ENCODE measurements at regions not wholly inside any gene's neighbourhood (a gene's known extent, or its start where the extent isn't known, plus 50 kb on each side); places are given as distances from the start of the nearest gene placed in this dataset.
"Not testable (repeated sequence)": the region's sequence is repeated elsewhere in the genome, so short reads cannot be mapped to it uniquely, and the experiment has no call there.

DNA sequence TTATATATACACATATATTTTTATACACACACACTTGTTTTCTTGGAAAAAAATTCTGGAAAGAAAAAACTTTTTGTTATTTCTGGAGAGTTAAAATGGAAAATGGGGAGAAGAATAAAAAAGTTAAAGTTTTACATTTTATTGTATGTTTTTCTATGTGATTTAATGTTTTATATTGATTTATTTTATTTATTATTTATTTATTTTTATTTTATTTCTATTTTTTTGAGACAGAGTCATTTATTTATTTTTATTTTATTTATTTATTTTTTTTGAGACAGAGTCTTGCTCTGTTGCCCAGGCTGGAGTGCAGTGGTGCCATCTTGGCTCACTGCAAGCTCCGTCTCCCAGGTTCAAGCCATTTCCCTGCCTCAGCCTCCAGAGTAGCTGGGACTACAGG lies 307.0 kb upstream of the FAM98A start:
- CTCF ChIA-PET; H3K79me2 ChIP-seq (ENCODE audit: insufficient read depth); H3K9me3 ChIP-seq; H2AFZ ChIP-seq (ENCODE audit: low read depth); H3K36me3 ChIP-seq (replicated peaks in 1 of 2; ENCODE audit: control insufficient read depth in 1 of 2, insufficient read depth in 2 of 2, low read length in 1 of 2); H3K4me2 ChIP-seq; H3K9ac ChIP-seq; H3K27me3 ChIP-seq (ENCODE audit: insufficient read depth); H3K9me2 ChIP-seq; POLR2A ChIA-PET; H3F3A ChIP-seq (replicated peaks; ENCODE audit: insufficient read depth); DNase-seq; H4K20me1 ChIP-seq (ENCODE audit: insufficient read depth); H3K27ac ChIP-seq (ENCODE audit: low read depth in 2 of 2, low read length in 1 of 2); H3K4me1 ChIP-seq (ENCODE audit: control insufficient read depth in 1 of 2, insufficient read depth in 2 of 2, low read depth in 1 of 2, low read length in 1 of 2); H3K4me3 ChIP-seq (ENCODE audit: low read depth in 2 of 2, low read length in 1 of 2): not testable (repeated sequence)
- 52% methylated on average over 1 of the region's 1 CpG for WGBS (ENCODE audit: low lambda C conversion rate)

DNA sequence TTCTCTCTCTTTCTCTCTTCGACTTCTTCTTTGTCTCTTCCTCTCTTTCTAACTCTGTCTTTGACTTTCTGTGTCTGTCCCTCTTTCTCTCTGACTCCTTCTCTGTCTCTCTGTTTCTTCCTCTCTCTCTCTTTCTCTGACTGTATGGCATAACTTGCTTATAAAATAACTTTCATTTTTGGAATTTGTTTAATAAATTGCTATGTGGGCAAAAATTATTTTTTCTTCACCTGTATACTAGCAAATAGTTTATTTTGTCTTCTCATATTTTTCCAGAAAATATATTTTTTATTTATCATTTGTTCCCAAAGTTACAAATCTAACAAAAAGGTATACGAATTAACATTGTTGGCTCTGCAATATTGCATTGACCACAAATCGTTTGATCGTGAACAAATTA lies 305.7 kb upstream of the FAM98A start:
- POLR2A ChIA-PET: no interaction called here
- 22% methylated on average over 4 of the region's 4 CpGs for WGBS (ENCODE audit: low lambda C conversion rate)
- no peaks in the 10 kb centered on the region for H3K27me3 ChIP-seq (ENCODE audit: insufficient read depth)
- 0 out of 2 replicates have a peak, but pooled peaks cover 4% of the 10 kb centered on the region for H3K9me3 ChIP-seq
- CTCF ChIA-PET: no interaction called here
- H3K9ac ChIP-seq: no peak overlapping the region
- no peak overlapping the region for H3K4me3 ChIP-seq (ENCODE audit: low read depth in 2 of 2, low read length in 1 of 2)
- no peaks in the 10 kb centered on the region for H3K36me3 ChIP-seq (replicated peaks in 1 of 2; ENCODE audit: control insufficient read depth in 1 of 2, insufficient read depth in 2 of 2, low read length in 1 of 2)
- no peak overlapping the region for H3K4me2 ChIP-seq
- no peaks in the 10 kb centered on the region for H3F3A ChIP-seq (replicated peaks; ENCODE audit: insufficient read depth)
- DNase-seq: no peak
- no peaks in the 10 kb centered on the region for H4K20me1 ChIP-seq (ENCODE audit: insufficient read depth)
- H3K27ac ChIP-seq (ENCODE audit: low read depth in 2 of 2, low read length in 1 of 2): no peak overlapping the region
- TF ChIP-seq TAF1 (IDR thresholded peaks at IDR 0.05; ENCODE audit: borderline replicate concordance, low read depth, low read length) (no peak), RAD21 (IDR thresholded peaks at IDR 0.05; ENCODE audit: low read length) (no peak), SIN3A (IDR thresholded peaks at IDR 0.05; ENCODE audit: borderline replicate concordance, low read depth, low read length) (no peak), EP300 (IDR thresholded peaks at IDR 0.05; ENCODE audit: borderline replicate concordance in 1 of 2, low read depth in 1 of 2, low read length in 1 of 2) (no peak), GABPA (IDR thresholded peaks at IDR 0.05; ENCODE audit: low read depth) (no peak), EZH2phosphoT487 (IDR thresholded peaks at IDR 0.05; ENCODE audit: borderline replicate concordance, low read depth) (no peak), SMC3 (IDR thresholded peaks at IDR 0.05; ENCODE audit: low read depth, low read length) (no peak), ELF1 (IDR thresholded peaks at IDR 0.05) (no peak), FOXM1 (IDR thresholded peaks at IDR 0.05; ENCODE audit: low read depth) (no peak), YY1 (IDR thresholded peaks at IDR 0.05; ENCODE audit: low read depth) (no peak), RXRA (IDR thresholded peaks at IDR 0.05; ENCODE audit: borderline replicate concordance, low read depth) (no peak), GATA2 (CRISPR knock-in tag; IDR thresholded peaks at IDR 0.05) (no peak)
- TF ChIP-seq, protein P1, sequence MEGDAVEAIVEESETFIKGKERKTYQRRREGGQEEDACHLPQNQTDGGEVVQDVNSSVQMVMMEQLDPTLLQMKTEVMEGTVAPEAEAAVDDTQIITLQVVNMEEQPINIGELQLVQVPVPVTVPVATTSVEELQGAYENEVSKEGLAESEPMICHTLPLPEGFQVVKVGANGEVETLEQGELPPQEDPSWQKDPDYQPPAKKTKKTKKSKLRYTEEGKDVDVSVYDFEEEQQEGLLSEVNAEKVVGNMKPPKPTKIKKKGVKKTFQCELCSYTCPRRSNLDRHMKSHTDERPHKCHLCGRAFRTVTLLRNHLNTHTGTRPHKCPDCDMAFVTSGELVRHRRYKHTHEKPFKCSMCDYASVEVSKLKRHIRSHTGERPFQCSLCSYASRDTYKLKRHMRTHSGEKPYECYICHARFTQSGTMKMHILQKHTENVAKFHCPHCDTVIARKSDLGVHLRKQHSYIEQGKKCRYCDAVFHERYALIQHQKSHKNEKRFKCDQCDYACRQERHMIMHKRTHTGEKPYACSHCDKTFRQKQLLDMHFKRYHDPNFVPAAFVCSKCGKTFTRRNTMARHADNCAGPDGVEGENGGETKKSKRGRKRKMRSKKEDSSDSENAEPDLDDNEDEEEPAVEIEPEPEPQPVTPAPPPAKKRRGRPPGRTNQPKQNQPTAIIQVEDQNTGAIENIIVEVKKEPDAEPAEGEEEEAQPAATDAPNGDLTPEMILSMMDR (IDR thresholded peaks at IDR 0.05): no peak
- TF ChIP-seq, protein P2, sequence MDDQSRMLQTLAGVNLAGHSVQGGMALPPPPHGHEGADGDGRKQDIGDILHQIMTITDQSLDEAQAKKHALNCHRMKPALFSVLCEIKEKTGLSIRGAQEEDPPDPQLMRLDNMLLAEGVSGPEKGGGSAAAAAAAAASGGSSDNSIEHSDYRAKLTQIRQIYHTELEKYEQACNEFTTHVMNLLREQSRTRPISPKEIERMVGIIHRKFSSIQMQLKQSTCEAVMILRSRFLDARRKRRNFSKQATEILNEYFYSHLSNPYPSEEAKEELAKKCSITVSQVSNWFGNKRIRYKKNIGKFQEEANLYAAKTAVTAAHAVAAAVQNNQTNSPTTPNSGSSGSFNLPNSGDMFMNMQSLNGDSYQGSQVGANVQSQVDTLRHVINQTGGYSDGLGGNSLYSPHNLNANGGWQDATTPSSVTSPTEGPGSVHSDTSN (IDR thresholded peaks at IDR 0.05): no peak
- TF ChIP-seq, protein P3, sequence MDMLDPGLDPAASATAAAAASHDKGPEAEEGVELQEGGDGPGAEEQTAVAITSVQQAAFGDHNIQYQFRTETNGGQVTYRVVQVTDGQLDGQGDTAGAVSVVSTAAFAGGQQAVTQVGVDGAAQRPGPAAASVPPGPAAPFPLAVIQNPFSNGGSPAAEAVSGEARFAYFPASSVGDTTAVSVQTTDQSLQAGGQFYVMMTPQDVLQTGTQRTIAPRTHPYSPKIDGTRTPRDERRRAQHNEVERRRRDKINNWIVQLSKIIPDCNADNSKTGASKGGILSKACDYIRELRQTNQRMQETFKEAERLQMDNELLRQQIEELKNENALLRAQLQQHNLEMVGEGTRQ (IDR thresholded peaks at IDR 0.05; ENCODE audit: borderline replicate concordance, low read depth, low read length): no peak
- TF ChIP-seq, protein P4, sequence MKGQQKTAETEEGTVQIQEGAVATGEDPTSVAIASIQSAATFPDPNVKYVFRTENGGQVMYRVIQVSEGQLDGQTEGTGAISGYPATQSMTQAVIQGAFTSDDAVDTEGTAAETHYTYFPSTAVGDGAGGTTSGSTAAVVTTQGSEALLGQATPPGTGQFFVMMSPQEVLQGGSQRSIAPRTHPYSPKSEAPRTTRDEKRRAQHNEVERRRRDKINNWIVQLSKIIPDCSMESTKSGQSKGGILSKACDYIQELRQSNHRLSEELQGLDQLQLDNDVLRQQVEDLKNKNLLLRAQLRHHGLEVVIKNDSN (IDR thresholded peaks at IDR 0.05; ENCODE audit: borderline replicate concordance, low read depth): no peak
- no peaks in the 10 kb centered on the region for H3K4me1 ChIP-seq (ENCODE audit: control insufficient read depth in 1 of 2, insufficient read depth in 2 of 2, low read depth in 1 of 2, low read length in 1 of 2)
- no peaks in the 10 kb centered on the region for H3K9me2 ChIP-seq
- H3K79me2 ChIP-seq (ENCODE audit: insufficient read depth): no peaks in the 10 kb centered on the region
- H2AFZ ChIP-seq (ENCODE audit: low read depth): no peak overlapping the region

Data from SK-N-SH (cell line).